Endothelial cell of umbilical vein (primary cell): ENCODE measurements at regions not wholly inside any gene's neighbourhood (a gene's known extent, or its start where the extent isn't known, plus 50 kb on each side); places are given as distances from the start of the nearest gene placed in this dataset.

ENCODE experiments used
- BruUV-seq: library from RNA; stranded (reverse); fragments of 400-500 nt; replicated peaks from 2 replicates; lab custom pipeline; 2021; lab: Mats Ljungman, UMichigan
- CTCF ChIA-PET: fragments of 300-600, 350-600 bp; sonication (Branson Sonifier 250); formaldehyde crosslinking; loops from one replicate; lab custom pipeline; 2021; ENCODE audit warnings: antibody characterized with exemption, inconsistent platforms; lab: Charles Lee
- POLR2A ChIA-PET: fragments of 300-600, 350-600 bp; sonication (Branson Sonifier 250); formaldehyde crosslinking; loops from one replicate; lab custom pipeline; 2021; ENCODE audit warnings: antibody characterized with exemption, inconsistent platforms; lab: Charles Lee
- DNase-seq: peaks from one replicate; pipeline ENCODE4 v3.0.0-alpha.2; 2011; ENCODE audit warnings: low read depth, low spot score
- FAIRE-seq: peaks from 2 replicates; lab custom pipeline; 2011; peaks lifted over from hg19 to GRCh38; lab: Jason Lieb, UNC
- H2AFZ ChIP-seq: 2 replicates; pipeline ENCODE4 v1.6.0; 2012; ENCODE audit warnings: low read depth, low read length, control low read depth, inconsistent platforms
- H3K27ac ChIP-seq: 2 replicates; pipeline ENCODE4 v1.5.1; 2011; ENCODE audit warnings: low read depth, mild to moderate bottlenecking, control low read depth, low read length, moderate library complexity; ENCODE audit not compliant: insufficient read depth
- H3K27me3 ChIP-seq, 2 experiments: 2 replicates each; pipeline versions ENCODE4 v1.6.0 to v1.6.1; 2011; ENCODE audit warnings: low read length in 2 of 2, mixed read lengths in 1 of 2; ENCODE audit not compliant: control insufficient read depth in 2 of 2, insufficient read depth in 2 of 2
- H3K36me3 ChIP-seq, 2 experiments: 2 replicates in 1 of 2; 3 replicates in 1 of 2; pipeline ENCODE4 v1.5.1; 2011; ENCODE audit warnings: low read length in 2 of 2, mild to moderate bottlenecking in 1 of 2, moderate library complexity in 1 of 2; ENCODE audit not compliant: control insufficient read depth in 2 of 2, insufficient read depth in 2 of 2; ENCODE audit errors: extremely low read depth in 1 of 2
- H3K4me1 ChIP-seq: 3 replicates; pipeline ENCODE4 v1.5.1; 2011; ENCODE audit warnings: mild to moderate bottlenecking, low read length; ENCODE audit not compliant: control insufficient read depth, insufficient read depth; ENCODE audit errors: extremely low read depth
- H3K4me2 ChIP-seq: 2 replicates; pipeline ENCODE4 v1.6.1; 2011; ENCODE audit warnings: low read length, control low read depth, mixed read lengths; ENCODE audit not compliant: insufficient read depth
- H3K4me3 ChIP-seq, 3 experiments: fragments of 200-600 bp in 1 of 3; sonication (generic), shearing (Covaris generic) in 1 of 3; replicated peaks in 1 of 3; 2 replicates each; pipeline ENCODE4 v1.5.1; 2011 to 2016; ENCODE audit warnings: control low read depth in 3 of 3, low read length in 3 of 3, mild to moderate bottlenecking in 2 of 3, inconsistent platforms in 1 of 3, low read depth in 1 of 3, moderate library complexity in 1 of 3; ENCODE audit not compliant: insufficient read depth in 1 of 3
- H3K79me2 ChIP-seq: 2 replicates; pipeline ENCODE4 v1.6.0; 2012; ENCODE audit warnings: low read length, inconsistent platforms; ENCODE audit not compliant: control insufficient read depth, insufficient read depth
- H3K9ac ChIP-seq: replicated peaks from 2 replicates; pipeline ENCODE3; 2011; ENCODE audit warnings: low read length, control low read depth; ENCODE audit not compliant: insufficient read depth; ENCODE audit errors: extremely low read depth
- H3K9me1 ChIP-seq: replicated peaks from 3 replicates; pipeline ENCODE4 v1.6.0; 2011; ENCODE audit warnings: mild to moderate bottlenecking, low read length; ENCODE audit not compliant: control insufficient read depth, insufficient read depth; ENCODE audit errors: extremely low read depth
- H3K9me3 ChIP-seq: replicated peaks from 2 replicates; pipeline ENCODE4 v1.5.1; 2012; ENCODE audit warnings: low read length, inconsistent platforms; ENCODE audit not compliant: control insufficient read depth, insufficient read depth
- H4K20me1 ChIP-seq: replicated peaks from 2 replicates; pipeline ENCODE3; 2011; ENCODE audit warnings: mild to moderate bottlenecking, low read length; ENCODE audit not compliant: control insufficient read depth, insufficient read depth; ENCODE audit errors: extremely low read depth
- CTCF ChIP-seq, 2 donors: IDR thresholded peaks; 1 replicate in 1 of 2; 2 replicates in 1 of 2; pipeline ENCODE4 v1.5.1; 2011; ENCODE audit warnings: low read length in 2 of 2, mild to moderate bottlenecking in 2 of 2, moderate library complexity in 2 of 2, control low read depth in 1 of 2, inconsistent platforms in 1 of 2, low read depth in 1 of 2; ENCODE audit not compliant: insufficient read depth in 1 of 2; ENCODE audit errors: extremely low read depth in 1 of 2
- EZH2 ChIP-seq: IDR thresholded peaks from 2 replicates; pipeline ENCODE4 v1.6.1; 2012; ENCODE audit warnings: borderline replicate concordance, low read depth, mild to moderate bottlenecking, moderate library complexity, low read length, inconsistent platforms; ENCODE audit not compliant: severe bottlenecking
- FOS ChIP-seq: IDR thresholded peaks from 2 replicates; pipeline ENCODE4 v1.6.1; 2011; ENCODE audit warnings: mild to moderate bottlenecking, low read length, moderate library complexity, borderline replicate concordance; ENCODE audit not compliant: insufficient read depth
- JUN ChIP-seq: IDR thresholded peaks from 2 replicates; pipeline ENCODE4 v1.6.1; 2011; ENCODE audit warnings: borderline replicate concordance, low read depth; ENCODE audit not compliant: insufficient read length, insufficient read depth
- MAX ChIP-seq: IDR thresholded peaks from 2 replicates; pipeline ENCODE4 v1.6.1; 2011; ENCODE audit not compliant: insufficient read depth, insufficient read length
- MYC ChIP-seq: IDR thresholded peaks from one replicate; pipeline ENCODE4 v1.6.1; 2011; ENCODE audit warnings: mild to moderate bottlenecking, low read depth, low read length
- POLR2A ChIP-seq: IDR thresholded peaks from 2 replicates; pipeline ENCODE4 v1.6.1; 2012; ENCODE audit warnings: low read depth, mild to moderate bottlenecking, control low read depth, low read length
- POLR2AphosphoS5 ChIP-seq: IDR thresholded peaks from 2 replicates; pipeline ENCODE4 v1.6.1; 2012; ENCODE audit warnings: low read depth, mild to moderate bottlenecking, control low read depth, low read length, moderate library complexity; ENCODE audit not compliant: insufficient read depth
- dilution Hi-C: fragments of 300-500 bp; cut with MboI; formaldehyde crosslinking; loops from one replicate; pipeline ENCODE4 v1.15.0; 2019; ENCODE audit warnings: low sequenced_read_pairs; ENCODE audit not compliant: extremely low pct_ligation_motif_present
- intact Hi-C: fragments of 100-400 bp; cut with micrococcal nuclease; formaldehyde crosslinking; loops from one replicate; pipeline ENCODE4 v1.10.0; 2022

GRCh38 chr13:31946091-31946770, 85.3 kb upstream of the FRY start:
- no peaks in the 10 kb centered on the region for H3K4me1 ChIP-seq
- H3K27me3 ChIP-seq: peaks cover 0 to 2% of the 10 kb centered on the region in 2 experiments
- no peak overlapping the region for H2AFZ ChIP-seq
- no peaks in the 10 kb centered on the region for H3K9me1 ChIP-seq
- POLR2A ChIA-PET: no interaction called here
- H3K4me3 ChIP-seq: no peak overlapping the region
- no peaks in the 10 kb centered on the region for H3K36me3 ChIP-seq
- no peaks in the 10 kb centered on the region for H3K9me3 ChIP-seq
- FAIRE-seq (peak; percentile 12), DNase-seq (no peak)
- dilution Hi-C loops (no loop called here), intact Hi-C loops (no loop called here)
- no peak overlapping the region for H3K27ac ChIP-seq
- no TSS peak for BruUV-seq
- TF ChIP-seq CTCF (IDR thresholded peaks at IDR 0.05; ENCODE audit: extremely low read depth in 1 of 2, insufficient read depth in 1 of 2, low read depth in 1 of 2, low read length in 2 of 2) (no peak), MAX (no peak), JUN (no peak)
- CTCF ChIA-PET: interaction anchor here (1.2 to 1.5 kb wide), 2 partner anchors 26 to 36 kb away, joined by 3 to 5 read pairs; no protein-coding TSS in a partner anchor
- no peaks in the 10 kb centered on the region for H4K20me1 ChIP-seq
- no peak overlapping the region for H3K9ac ChIP-seq
- H3K4me2 ChIP-seq: no peak overlapping the region
- no peaks in the 10 kb centered on the region for H3K79me2 ChIP-seq

GRCh38 chr13:31947105-31947504, 84.5 kb upstream of the FRY start:
- no TSS peak for BruUV-seq
- Histone ChIP-seq H3K4me3 (no peak overlapping the region), H3K4me2 (no peak overlapping the region), H3K27me3 (peaks cover 0 to 2% of the 10 kb centered on the region in 2 experiments), H2AFZ (no peak overlapping the region), H3K79me2 (no peaks in the 10 kb centered on the region), H3K9ac (no peak overlapping the region), H3K4me1 (no peaks in the 10 kb centered on the region), H4K20me1 (no peaks in the 10 kb centered on the region), H3K27ac (no peak overlapping the region), H3K36me3 (no peaks in the 10 kb centered on the region), H3K9me1 (no peaks in the 10 kb centered on the region), H3K9me3 (no peaks in the 10 kb centered on the region)
- TF ChIP-seq JUN (no peak), POLR2AphosphoS5 (no peak), POLR2A (no peak), CTCF (IDR thresholded peaks at IDR 0.05; ENCODE audit: extremely low read depth in 1 of 2, insufficient read depth in 1 of 2, low read depth in 1 of 2, low read length in 2 of 2) (no peak), EZH2 (no peak), FOS (no peak), MYC (no peak), MAX (no peak)
- FAIRE-seq (no peak), DNase-seq (no peak)
- dilution Hi-C loops (no loop called here), intact Hi-C loops (no loop called here)
- ChIA-PET CTCF (interaction anchor here (1.2 kb wide), 1 partner anchor 27 kb away, joined by 3 read pairs; no protein-coding TSS in a partner anchor), POLR2A (no interaction called here)
